Upper lobe of left lung (tissue), 4 donors: ENCODE measurements at regions not wholly inside any gene's neighbourhood (a gene's known extent, or its start where the extent isn't known, plus 50 kb on each side); places are given as distances from the start of the nearest gene placed in this dataset.

Experiments
- POLR2A ChIP-seq, 4 donors: fragments of 450-650 bp; IDR thresholded peaks; one replicate each; pipeline ENCODE4 v1.5.1; 2016 to 2017; ENCODE audit warnings: antibody characterized with exemption in 4 of 4, mild to moderate bottlenecking in 2 of 4
- POLR2AphosphoS5 ChIP-seq, 2 donors: sonication (generic); formaldehyde crosslinking; IDR thresholded peaks; one replicate each; pipeline ENCODE4 v1.5.1; 2017; ENCODE audit warnings: antibody characterized with exemption in 2 of 2
- TF ChIP-seq, protein P1 (sequence below), 6 experiments: fragments of 450-650 bp in 4 of 6; fragments of 200-600 bp in 2 of 6; sonication (generic) in 2 of 6; IDR thresholded peaks; one replicate each; pipeline ENCODE4 v1.5.1; 2016 to 2019; ENCODE audit warnings: antibody characterized with exemption in 6 of 6

GRCh38 chr2:16171425-16171920 is 231.1 kb downstream of the MYCN start:
- TF ChIP-seq, protein P1, sequence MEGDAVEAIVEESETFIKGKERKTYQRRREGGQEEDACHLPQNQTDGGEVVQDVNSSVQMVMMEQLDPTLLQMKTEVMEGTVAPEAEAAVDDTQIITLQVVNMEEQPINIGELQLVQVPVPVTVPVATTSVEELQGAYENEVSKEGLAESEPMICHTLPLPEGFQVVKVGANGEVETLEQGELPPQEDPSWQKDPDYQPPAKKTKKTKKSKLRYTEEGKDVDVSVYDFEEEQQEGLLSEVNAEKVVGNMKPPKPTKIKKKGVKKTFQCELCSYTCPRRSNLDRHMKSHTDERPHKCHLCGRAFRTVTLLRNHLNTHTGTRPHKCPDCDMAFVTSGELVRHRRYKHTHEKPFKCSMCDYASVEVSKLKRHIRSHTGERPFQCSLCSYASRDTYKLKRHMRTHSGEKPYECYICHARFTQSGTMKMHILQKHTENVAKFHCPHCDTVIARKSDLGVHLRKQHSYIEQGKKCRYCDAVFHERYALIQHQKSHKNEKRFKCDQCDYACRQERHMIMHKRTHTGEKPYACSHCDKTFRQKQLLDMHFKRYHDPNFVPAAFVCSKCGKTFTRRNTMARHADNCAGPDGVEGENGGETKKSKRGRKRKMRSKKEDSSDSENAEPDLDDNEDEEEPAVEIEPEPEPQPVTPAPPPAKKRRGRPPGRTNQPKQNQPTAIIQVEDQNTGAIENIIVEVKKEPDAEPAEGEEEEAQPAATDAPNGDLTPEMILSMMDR (IDR thresholded peaks at IDR 0.05): no peak
- no peak for TF ChIP-seq POLR2A (IDR thresholded peaks at IDR 0.05)
- TF ChIP-seq POLR2AphosphoS5 (IDR thresholded peaks at IDR 0.05): no peak
